ENCODE measurements at regions not wholly inside any gene's neighbourhood (a gene's known extent, or its start where the extent isn't known, plus 50 kb on each side); places are given as distances from the start of the nearest gene placed in this dataset.

GRCh38 chr7:155992974-155993373, 180.7 kb upstream of the SHH start:
- DNase-seq (ENCODE audit: low read depth), result no peak

GRCh38 chr7:155992538-155992937, 180.3 kb upstream of the SHH start:
- DNase-seq (ENCODE audit: low read depth), result no peak

- DNase-seq (ENCODE audit: low read depth), result no peak
These were observed 179.8 kb upstream of the SHH start for GRCh38 chr7:155992107-155992506.

- DNase-seq (ENCODE audit: low read depth), result no peak
These were observed 179.2 kb upstream of the SHH start for GRCh38 chr7:155991470-155991869.

- DNase-seq (ENCODE audit: low read depth), result no peak
These were observed 176.2 kb upstream of the SHH start for GRCh38 chr7:155988416-155988815.

GRCh38 chr7:155987681-155988235, 175.5 kb upstream of the SHH start:
- DNase-seq (ENCODE audit: low read depth), result no peak

GRCh38 chr7:155986497-155987160, 174.4 kb upstream of the SHH start:
- DNase-seq (ENCODE audit: low read depth), result no peak

- no peak for DNase-seq (ENCODE audit: low read depth)
These were observed 173.4 kb upstream of the SHH start for GRCh38 chr7:155985518-155986250.

GRCh38 chr7:155984609-155985405, 172.5 kb upstream of the SHH start:
- DNase-seq (ENCODE audit: low read depth), result no peak

GRCh38 chr7:155984028-155984580, 171.8 kb upstream of the SHH start:
- no peak for DNase-seq (ENCODE audit: low read depth)

- no peak for DNase-seq (ENCODE audit: low read depth)
These were observed 171.0 kb upstream of the SHH start for GRCh38 chr7:155983176-155983815.

- no peak for DNase-seq (ENCODE audit: low read depth)
These were observed 169.4 kb upstream of the SHH start for GRCh38 chr7:155981703-155982102.

GRCh38 chr7:155980841-155981240, 168.6 kb upstream of the SHH start:
- DNase-seq (ENCODE audit: low read depth), result no peak

GRCh38 chr7:155979994-155980393, 167.7 kb upstream of the SHH start:
- no peak for DNase-seq (ENCODE audit: low read depth)

- no peak for DNase-seq (ENCODE audit: low read depth)
These were observed 167.3 kb upstream of the SHH start for GRCh38 chr7:155979566-155979965.

- no peak for DNase-seq (ENCODE audit: low read depth)
These were observed 163.2 kb upstream of the SHH start for GRCh38 chr7:155975490-155975889.

GRCh38 chr7:155974186-155974897, 162.1 kb upstream of the SHH start:
- no peak for DNase-seq (ENCODE audit: low read depth)

- DNase-seq (ENCODE audit: low read depth), result no peak
These were observed 161.3 kb upstream of the SHH start for GRCh38 chr7:155973451-155973997.

GRCh38 chr7:155972651-155973390, 160.6 kb upstream of the SHH start:
- DNase-seq (ENCODE audit: low read depth), result no peak

GRCh38 chr7:155972247-155972646, 160.0 kb upstream of the SHH start:
- no peak for DNase-seq (ENCODE audit: low read depth)

Measured in stimulated activated CD8-positive, alpha-beta memory T cell treated with anti-CD3 and anti-CD28 coated beads, Interleukin-12 subunit alpha, Interleukin-12 subunit beta, amount 100 ng/mL, for 1 hour (primary cell).